ENCODE measurements at regions not wholly inside any gene's neighbourhood (a gene's known extent, or its start where the extent isn't known, plus 50 kb on each side); places are given as distances from the start of the nearest gene placed in this dataset.

GRCh38 chr13:44243198-44243857 is 130.3 kb upstream of the SERP2 start:
- Histone ChIP-seq H4K20me1 (ENCODE audit: insufficient read depth, low read length, poor library complexity, severe bottlenecking) (no peaks in the 10 kb centered on the region), H3K9me2 (replicated peaks; ENCODE audit: low read depth, low read length) (no peaks in the 10 kb centered on the region), H3K4me2 (ENCODE audit: low read depth, low read length, poor library complexity, severe bottlenecking) (peak overlapping the region; percentile 33), H3K79me2 (ENCODE audit: insufficient read depth, low read length) (no peaks in the 10 kb centered on the region), H3F3A (ENCODE audit: low read depth) (no peaks in the 10 kb centered on the region), H3K9ac (ENCODE audit: low read depth, low read length, poor library complexity, severe bottlenecking) (peak overlapping the region; percentile 49), H3K36me3 (ENCODE audit: insufficient read depth, low read length) (no peaks in the 10 kb centered on the region), H3K9me3 (ENCODE audit: insufficient read depth, low read depth, low read length) (no peaks in the 10 kb centered on the region), H2AFZ (ENCODE audit: low read length) (peak overlapping the region; percentile 65), H3K4me3 (ENCODE audit: low read length, poor library complexity, severe bottlenecking) (peak overlapping the region; percentile 5), H3K27me3 (ENCODE audit: insufficient read depth, low read length, poor library complexity, severe bottlenecking) (no peaks in the 10 kb centered on the region), H3K4me1 (ENCODE audit: insufficient read depth, low read length, poor library complexity, severe bottlenecking) (peaks cover 46% of the 10 kb centered on the region)
- TF ChIP-seq EZH2phosphoT487 (IDR thresholded peaks at IDR 0.05; ENCODE audit: borderline replicate concordance) = no peak
- TF ChIP-seq CTCF (conservative IDR thresholded peaks at IDR 0.05; ENCODE audit: low read length) = peak; percentile 86

GRCh38 chr13:44244288-44244687 is 129.3 kb upstream of the SERP2 start:
- Histone ChIP-seq H3K9ac (ENCODE audit: low read depth, low read length, poor library complexity, severe bottlenecking) (peak overlapping the region; percentile 49), H3K4me2 (ENCODE audit: low read depth, low read length, poor library complexity, severe bottlenecking) (peak overlapping the region; percentile 33)

GRCh38 chr13:44249431-44249836 is 124.2 kb upstream of the SERP2 start:
- Histone ChIP-seq H3K4me1 (ENCODE audit: insufficient read depth, low read length, poor library complexity, severe bottlenecking) (peaks cover 8% of the 10 kb centered on the region), H3K9ac (ENCODE audit: low read depth, low read length, poor library complexity, severe bottlenecking) (no peak overlapping the region), H4K20me1 (ENCODE audit: insufficient read depth, low read length, poor library complexity, severe bottlenecking) (no peaks in the 10 kb centered on the region), H3K9me3 (ENCODE audit: insufficient read depth, low read depth, low read length) (no peaks in the 10 kb centered on the region), H3K4me3 (ENCODE audit: low read length, poor library complexity, severe bottlenecking) (no peak overlapping the region), H3K4me2 (ENCODE audit: low read depth, low read length, poor library complexity, severe bottlenecking) (no peak overlapping the region), H3F3A (ENCODE audit: low read depth) (no peaks in the 10 kb centered on the region), H3K79me2 (ENCODE audit: insufficient read depth, low read length) (no peaks in the 10 kb centered on the region), H3K27me3 (ENCODE audit: insufficient read depth, low read length, poor library complexity, severe bottlenecking) (no peaks in the 10 kb centered on the region), H3K9me2 (replicated peaks; ENCODE audit: low read depth, low read length) (no peaks in the 10 kb centered on the region), H2AFZ (ENCODE audit: low read length) (peak overlapping the region; percentile 57; the same call in 1 of the 2 replicates), H3K36me3 (ENCODE audit: insufficient read depth, low read length) (no peaks in the 10 kb centered on the region)
- TF ChIP-seq CTCF (conservative IDR thresholded peaks at IDR 0.05; ENCODE audit: low read length) (no peak), EZH2phosphoT487 (IDR thresholded peaks at IDR 0.05; ENCODE audit: borderline replicate concordance) (no peak)

More at GRCh38 chr13:44244288-44244687, 129.3 kb upstream of the SERP2 start:
- H3K9me3 ChIP-seq (ENCODE audit: insufficient read depth, low read depth, low read length) = no peaks in the 10 kb centered on the region
- H3K27me3 ChIP-seq (ENCODE audit: insufficient read depth, low read length, poor library complexity, severe bottlenecking) = no peaks in the 10 kb centered on the region
- H3K36me3 ChIP-seq (ENCODE audit: insufficient read depth, low read length) = no peaks in the 10 kb centered on the region
- H3K4me1 ChIP-seq (ENCODE audit: insufficient read depth, low read length, poor library complexity, severe bottlenecking) = peaks cover 46% of the 10 kb centered on the region
- TF ChIP-seq CTCF (conservative IDR thresholded peaks at IDR 0.05; ENCODE audit: low read length) (no peak), EZH2phosphoT487 (IDR thresholded peaks at IDR 0.05; ENCODE audit: borderline replicate concordance) (no peak)
- no peaks in the 10 kb centered on the region for H4K20me1 ChIP-seq (ENCODE audit: insufficient read depth, low read length, poor library complexity, severe bottlenecking)
- no peaks in the 10 kb centered on the region for H3K79me2 ChIP-seq (ENCODE audit: insufficient read depth, low read length)
- no peaks in the 10 kb centered on the region for H3F3A ChIP-seq (ENCODE audit: low read depth)
- no peaks in the 10 kb centered on the region for H3K9me2 ChIP-seq (replicated peaks; ENCODE audit: low read depth, low read length)
- no peak overlapping the region for H3K4me3 ChIP-seq (ENCODE audit: low read length, poor library complexity, severe bottlenecking)
- H2AFZ ChIP-seq (ENCODE audit: low read length) = peak overlapping the region; percentile 65
